ENCODE measurements at regions not wholly inside any gene's neighbourhood (a gene's known extent, or its start where the extent isn't known, plus 50 kb on each side); places are given as distances from the start of the nearest gene placed in this dataset.

DNA sequence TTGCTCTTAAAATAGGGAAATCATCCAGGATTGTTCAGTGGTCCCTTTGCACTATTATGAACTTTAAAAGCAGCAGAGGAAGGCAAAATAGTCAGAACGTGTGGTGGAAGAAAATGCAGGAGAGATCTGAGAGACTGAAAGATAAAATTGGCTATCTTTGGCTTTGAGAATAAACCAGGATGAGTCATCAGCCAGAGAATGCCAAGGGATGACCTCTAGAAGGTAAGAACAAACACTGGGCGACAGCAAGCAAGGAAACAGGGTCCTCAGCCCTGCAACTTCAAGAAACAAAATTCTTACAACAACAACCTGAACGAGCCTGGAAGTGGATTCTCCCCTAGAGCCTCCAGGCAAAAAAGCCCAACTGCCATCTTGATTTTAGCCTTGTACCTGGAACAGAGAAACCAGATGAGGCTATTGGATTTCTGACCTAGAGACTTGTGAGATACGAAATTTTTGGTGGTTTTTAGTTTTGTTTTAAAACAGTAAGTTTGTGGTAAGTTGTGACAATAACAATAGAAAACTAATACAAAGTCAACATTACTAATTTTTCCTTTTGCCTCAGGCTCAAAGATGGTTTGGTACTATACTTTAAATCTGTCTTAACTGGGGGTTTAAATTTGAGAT lies 130.2 kb upstream of the CNTNAP2 start:
- no peaks in the 10 kb centered on the region for H3K27me3 ChIP-seq (ENCODE audit: control insufficient read depth in 1 of 2, insufficient read depth in 2 of 2, low read length in 2 of 2)

DNA sequence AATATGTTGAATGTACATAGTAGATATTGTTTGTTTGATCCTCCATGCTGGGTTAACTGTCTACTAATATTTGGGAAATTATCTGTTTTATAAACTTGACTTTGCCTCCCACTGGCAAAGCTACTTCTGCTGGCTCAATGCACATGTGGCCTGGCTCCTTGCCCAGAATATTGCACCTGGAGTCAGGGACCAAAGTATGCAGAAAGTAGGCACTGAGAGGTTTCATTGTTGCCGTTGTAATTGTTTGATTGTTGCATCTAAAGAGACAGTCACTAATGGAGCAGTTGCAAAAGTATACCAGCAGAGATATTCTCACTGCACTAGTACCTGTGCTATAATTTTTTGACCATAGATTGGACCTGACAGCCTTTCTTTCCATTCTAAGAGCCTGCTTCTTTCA lies 137.8 kb upstream of the CNTNAP2 start:
- H3K4me1 ChIP-seq (ENCODE audit: insufficient read depth, low read length), result no peaks in the 10 kb centered on the region
- Mint-ChIP-seq H3K27ac (no peak overlapping the region), H3K36me3 (ENCODE audit: low read depth) (no peaks in the 10 kb centered on the region), H3K4me3 (no peak overlapping the region), H3K4me1 (ENCODE audit: low read depth) (no peaks in the 10 kb centered on the region), H3K27me3 (no peaks in the 10 kb centered on the region), H3K9me3 (peaks cover 10% of the 10 kb centered on the region)
- TF ChIP-seq, protein P1, sequence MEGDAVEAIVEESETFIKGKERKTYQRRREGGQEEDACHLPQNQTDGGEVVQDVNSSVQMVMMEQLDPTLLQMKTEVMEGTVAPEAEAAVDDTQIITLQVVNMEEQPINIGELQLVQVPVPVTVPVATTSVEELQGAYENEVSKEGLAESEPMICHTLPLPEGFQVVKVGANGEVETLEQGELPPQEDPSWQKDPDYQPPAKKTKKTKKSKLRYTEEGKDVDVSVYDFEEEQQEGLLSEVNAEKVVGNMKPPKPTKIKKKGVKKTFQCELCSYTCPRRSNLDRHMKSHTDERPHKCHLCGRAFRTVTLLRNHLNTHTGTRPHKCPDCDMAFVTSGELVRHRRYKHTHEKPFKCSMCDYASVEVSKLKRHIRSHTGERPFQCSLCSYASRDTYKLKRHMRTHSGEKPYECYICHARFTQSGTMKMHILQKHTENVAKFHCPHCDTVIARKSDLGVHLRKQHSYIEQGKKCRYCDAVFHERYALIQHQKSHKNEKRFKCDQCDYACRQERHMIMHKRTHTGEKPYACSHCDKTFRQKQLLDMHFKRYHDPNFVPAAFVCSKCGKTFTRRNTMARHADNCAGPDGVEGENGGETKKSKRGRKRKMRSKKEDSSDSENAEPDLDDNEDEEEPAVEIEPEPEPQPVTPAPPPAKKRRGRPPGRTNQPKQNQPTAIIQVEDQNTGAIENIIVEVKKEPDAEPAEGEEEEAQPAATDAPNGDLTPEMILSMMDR (IDR thresholded peaks at IDR 0.05), result no peak
- intact Hi-C loops (cut with DNase I, micrococcal nuclease), result no loop called here
- H3K27me3 ChIP-seq (ENCODE audit: control insufficient read depth in 1 of 2, insufficient read depth in 2 of 2, low read length in 2 of 2), result no peaks in the 10 kb centered on the region
- no peak overlapping the region for H3K4me3 ChIP-seq (ENCODE audit: low read length)
- ChIA-PET POLR2A (no interaction called here), CTCF (no interaction called here)
- ATAC-seq (ENCODE audit: poor library complexity) (no peak), DNase-seq (no peak)
- H3K9me3 ChIP-seq (ENCODE audit: control insufficient read depth in 1 of 2, insufficient read depth in 1 of 2, low read length in 2 of 2), result peaks cover 0 to 7% of the 10 kb centered on the region in 2 experiments
- H3K36me3 ChIP-seq (ENCODE audit: insufficient read depth, low read length), result no peaks in the 10 kb centered on the region
- no peak overlapping the region for H3K27ac ChIP-seq (ENCODE audit: low read depth in 1 of 2, low read length in 2 of 2)

More for the DNA sequence above, 130.2 kb upstream of the CNTNAP2 start:
- peaks cover 13% of the 10 kb centered on the region for H3K9me3 Mint-ChIP-seq
- H3K36me3 ChIP-seq (ENCODE audit: insufficient read depth, low read length), result no peaks in the 10 kb centered on the region
- H3K4me1 Mint-ChIP-seq (ENCODE audit: low read depth), result no peaks in the 10 kb centered on the region
- no peak overlapping the region for H3K27ac Mint-ChIP-seq
- H3K27me3 Mint-ChIP-seq, result no peaks in the 10 kb centered on the region
- H3K4me3 Mint-ChIP-seq, result no peak overlapping the region
- H3K27ac ChIP-seq (ENCODE audit: low read depth in 1 of 2, low read length in 2 of 2), result no peak overlapping the region
- DNase-seq, result no peak
- H3K9me3 ChIP-seq (ENCODE audit: control insufficient read depth in 1 of 2, insufficient read depth in 1 of 2, low read length in 2 of 2), result no peaks in the 10 kb centered on the region
- POLR2A ChIA-PET, result no interaction called here
- TF ChIP-seq, protein P1 (IDR thresholded peaks at IDR 0.05), result no peak
- no peaks in the 10 kb centered on the region for H3K4me1 ChIP-seq (ENCODE audit: insufficient read depth, low read length)
- no peak for ATAC-seq (ENCODE audit: poor library complexity)
- no peak overlapping the region for H3K4me3 ChIP-seq (ENCODE audit: low read length)
- intact Hi-C loops (cut with DNase I, micrococcal nuclease), result no loop called here
- H3K36me3 Mint-ChIP-seq (ENCODE audit: low read depth), result no peaks in the 10 kb centered on the region
- CTCF ChIA-PET, result no interaction called here

DNA sequence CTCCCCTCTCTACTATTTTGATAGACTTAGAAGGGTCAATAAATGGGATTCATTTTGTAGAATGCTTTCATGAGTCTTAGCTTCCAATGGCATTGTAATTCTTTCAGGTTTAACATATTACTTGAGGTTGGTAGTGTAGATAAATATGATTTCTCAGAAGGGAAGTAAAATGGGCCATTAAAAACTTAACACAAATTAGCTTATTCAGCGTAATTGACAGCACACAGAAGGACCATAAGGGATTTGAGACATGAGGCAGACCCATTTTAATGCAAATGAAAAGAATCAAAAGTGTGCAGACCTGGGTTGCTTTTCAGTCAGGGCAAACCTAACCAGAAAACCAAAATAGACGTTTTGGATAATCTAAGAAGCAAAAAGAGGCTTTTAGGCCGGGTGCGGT lies 156.6 kb upstream of the CNTNAP2 start:
- no peak for DNase-seq
- Histone ChIP-seq H3K27me3 (ENCODE audit: control insufficient read depth in 1 of 2, insufficient read depth in 2 of 2, low read length in 2 of 2) (no peaks in the 10 kb centered on the region), H3K9me3 (ENCODE audit: control insufficient read depth in 1 of 2, insufficient read depth in 1 of 2, low read length in 2 of 2) (peaks cover 0 to 3% of the 10 kb centered on the region in 2 experiments), H3K4me1 (ENCODE audit: insufficient read depth, low read length) (no peaks in the 10 kb centered on the region), H3K36me3 (ENCODE audit: insufficient read depth, low read length) (no peaks in the 10 kb centered on the region), H3K4me3 (ENCODE audit: low read length) (no peak overlapping the region), H3K27ac (ENCODE audit: low read depth in 1 of 2, low read length in 2 of 2) (no peak overlapping the region)
- ATAC-seq (ENCODE audit: poor library complexity), result no peak
- peaks cover 14% of the 10 kb centered on the region for H3K9me3 Mint-ChIP-seq
- TF ChIP-seq, protein P1 (IDR thresholded peaks at IDR 0.05), result no peak
- CTCF ChIA-PET, result no interaction called here
- intact Hi-C loops (cut with DNase I, micrococcal nuclease), result no loop called here
- no peaks in the 10 kb centered on the region for H3K4me1 Mint-ChIP-seq (ENCODE audit: low read depth)
- no peaks in the 10 kb centered on the region for H3K27me3 Mint-ChIP-seq
- no peak overlapping the region for H3K4me3 Mint-ChIP-seq
- POLR2A ChIA-PET, result no interaction called here
- no peaks in the 10 kb centered on the region for H3K36me3 Mint-ChIP-seq (ENCODE audit: low read depth)
- no peak overlapping the region for H3K27ac Mint-ChIP-seq
